HG03457 (cell line): ENCODE measurements at regions not wholly inside any gene's neighbourhood (a gene's known extent, or its start where the extent isn't known, plus 50 kb on each side); places are given as distances from the start of the nearest gene placed in this dataset.

Experiments used
- ATAC-seq: cut with Tn5 transposase; IDR thresholded peaks from one replicate; pipeline ENCODE4 v1.9.1; 2021; ENCODE audit warnings: moderate number of reproducible peaks; ENCODE audit not compliant: unreplicated experiment

GRCh38 chr2:220980966-220981675 lies 591.0 kb downstream of the EPHA4 start:
- no peak for ATAC-seq

DNA sequence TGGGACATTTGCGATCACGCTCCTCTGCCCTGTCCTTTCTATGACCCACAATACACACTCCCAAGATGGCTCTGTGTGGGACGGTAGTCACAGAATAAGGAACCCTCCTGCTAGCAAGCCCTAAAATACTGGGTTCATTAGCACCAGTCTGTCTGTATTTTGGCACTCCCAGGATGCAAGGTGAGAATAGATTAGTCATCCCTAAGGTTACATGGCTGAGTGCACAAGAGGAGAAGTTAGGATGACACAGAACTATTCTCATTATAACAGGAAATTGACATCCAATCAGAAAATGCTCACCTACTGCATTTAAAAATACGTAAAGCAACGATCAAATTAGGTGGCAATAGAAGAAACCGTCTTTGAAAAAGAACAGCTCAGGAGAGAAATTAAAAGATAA lies 590.2 kb downstream of the EPHA4 start:
- ATAC-seq = no peak

DNA sequence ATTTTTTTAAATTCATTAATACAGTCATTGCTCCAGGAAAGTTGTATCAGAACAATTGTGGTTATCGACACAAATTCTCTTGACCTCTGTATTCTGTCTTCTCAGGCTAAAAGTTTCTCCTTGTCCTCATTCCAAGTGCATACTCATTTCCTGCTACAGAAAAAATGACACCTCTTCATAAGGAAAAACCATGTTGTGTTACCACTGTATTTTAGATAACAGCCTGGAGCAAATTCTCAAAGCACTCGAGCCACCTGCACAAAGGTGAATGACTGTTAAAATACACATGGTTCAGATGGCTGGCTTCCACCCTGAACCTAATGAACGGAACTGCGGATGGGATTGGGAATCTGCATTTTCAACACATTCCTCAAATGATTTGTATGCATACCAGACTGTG lies 586.5 kb downstream of the EPHA4 start:
- ATAC-seq = no peak

DNA sequence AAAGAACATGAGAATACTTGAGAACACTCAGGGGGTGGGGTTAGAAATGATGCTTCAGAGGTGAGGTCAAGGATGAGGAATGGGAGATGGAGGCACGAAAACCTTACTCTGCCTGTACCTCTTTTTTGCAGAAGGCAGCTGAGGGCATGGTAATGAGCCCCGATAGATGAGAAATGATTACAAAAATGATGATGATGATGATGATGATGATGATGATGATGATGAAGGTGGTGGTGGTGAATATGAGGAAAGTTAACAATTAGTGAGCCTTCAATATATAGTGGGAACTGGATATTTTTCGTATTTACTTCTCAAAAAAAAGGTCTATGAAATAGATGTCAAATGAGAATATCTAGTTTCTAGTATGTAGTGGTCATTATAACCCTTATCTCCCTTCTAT lies 584.3 kb downstream of the EPHA4 start:
- ATAC-seq = no peak

DNA sequence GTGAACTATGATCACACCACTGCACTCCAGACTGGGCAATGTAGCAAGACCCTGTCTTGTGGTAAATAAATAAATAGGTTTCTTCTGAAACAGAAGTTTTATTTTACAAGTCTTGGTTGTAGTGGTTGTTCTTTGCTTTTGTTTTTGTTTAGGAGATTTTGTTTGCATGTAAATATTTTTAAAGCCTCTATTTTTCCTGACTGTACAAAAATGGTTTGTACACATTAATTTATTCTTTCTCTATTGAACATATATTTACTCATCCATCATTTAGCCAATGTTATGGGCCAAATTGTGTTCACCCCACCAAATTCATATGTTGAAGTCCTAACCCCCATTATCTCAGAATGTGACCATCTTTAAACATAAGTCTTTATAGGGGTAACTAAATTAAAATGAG lies 580.1 kb downstream of the EPHA4 start:
- no peak for ATAC-seq

GRCh38 chr2:220994846-220995245 lies 577.3 kb downstream of the EPHA4 start:
- ATAC-seq = no peak

GRCh38 chr2:220995581-220995980 lies 576.5 kb downstream of the EPHA4 start:
- ATAC-seq = no peak

DNA sequence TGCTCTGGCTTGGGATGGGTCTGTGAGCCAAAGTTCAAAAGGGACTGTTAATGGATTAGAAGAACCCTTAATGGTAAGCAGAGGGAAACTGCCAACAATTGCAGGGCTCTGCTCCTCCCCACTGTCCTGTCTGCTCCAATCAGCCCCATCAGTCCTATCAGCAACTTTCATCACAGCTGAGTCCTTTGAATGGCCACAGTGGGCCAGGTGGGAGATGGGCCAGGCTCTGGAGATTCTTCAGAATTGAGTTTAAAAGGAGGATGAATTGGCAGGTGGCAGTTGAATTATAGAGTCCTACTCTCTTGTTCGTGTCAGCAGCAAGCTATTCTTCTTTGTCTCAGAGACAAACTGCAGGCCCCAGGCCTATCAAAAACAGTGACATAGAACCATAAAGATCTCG lies 573.9 kb downstream of the EPHA4 start:
- ATAC-seq = no peak

DNA sequence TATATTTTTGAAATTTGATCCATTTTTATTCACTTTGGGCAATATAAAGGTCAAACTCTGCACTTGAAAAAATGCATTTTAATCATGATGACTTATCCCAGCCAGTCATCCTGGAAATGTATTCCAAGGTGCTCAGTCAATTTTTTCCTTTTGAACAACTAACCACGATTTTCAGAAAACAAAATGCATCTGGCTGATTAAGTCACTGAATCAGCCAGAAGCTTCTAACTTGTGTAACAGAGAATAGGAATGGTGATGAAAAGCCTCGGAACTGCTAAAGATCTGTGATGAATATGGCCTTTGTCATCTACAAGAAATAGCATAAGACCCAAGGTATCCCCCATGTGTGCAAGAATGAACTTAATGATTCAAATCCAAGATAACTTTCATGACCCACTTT lies 572.7 kb downstream of the EPHA4 start:
- ATAC-seq = no peak

DNA sequence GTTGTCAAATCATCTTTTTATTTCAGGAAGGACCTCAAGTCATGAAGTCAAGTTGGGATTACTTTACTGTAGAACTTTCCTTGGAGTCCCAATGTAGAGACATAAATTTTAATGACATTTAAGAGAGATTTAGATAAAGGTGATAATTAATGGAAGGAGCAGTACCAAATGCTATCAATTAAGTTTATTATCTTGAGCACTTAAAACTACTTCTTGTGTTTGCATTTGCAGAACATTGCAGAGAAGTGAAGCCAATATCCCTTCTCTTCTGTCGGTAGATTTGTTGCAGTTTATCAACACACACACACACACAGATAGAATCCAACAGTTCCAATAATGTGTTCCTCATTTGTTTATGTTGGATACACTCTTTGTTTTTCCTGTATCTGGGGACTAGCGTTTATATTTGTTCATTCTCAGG lies 570.7 kb downstream of the EPHA4 start:
- no peak for ATAC-seq

DNA sequence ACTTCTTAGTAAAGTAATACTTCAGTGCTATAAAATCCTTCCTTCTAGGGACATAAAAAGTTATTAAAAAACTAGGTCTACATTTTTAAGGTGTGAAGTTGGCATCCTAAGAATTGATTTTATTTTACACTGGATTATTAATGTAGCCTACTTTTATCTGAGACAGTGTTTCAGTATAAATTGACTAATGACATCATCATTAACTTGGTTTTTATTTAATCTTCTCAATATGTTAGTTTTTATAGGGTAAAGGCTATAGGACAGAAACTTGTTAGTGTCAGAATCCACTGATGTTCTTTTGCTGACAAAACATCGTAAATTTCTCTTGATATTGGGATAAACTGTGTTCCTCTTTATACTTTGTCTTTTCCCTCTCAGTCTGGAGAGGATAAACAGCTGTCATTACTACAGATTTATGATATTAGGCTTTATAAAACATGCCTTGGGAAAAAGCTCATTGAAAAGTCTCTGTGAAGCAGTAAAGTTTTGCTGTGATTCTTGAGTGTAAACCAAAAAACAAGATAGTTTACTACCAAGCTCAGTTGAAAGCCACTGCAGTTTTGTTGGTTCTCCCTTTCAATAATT lies 569.9 kb downstream of the EPHA4 start:
- ATAC-seq = no peak

DNA sequence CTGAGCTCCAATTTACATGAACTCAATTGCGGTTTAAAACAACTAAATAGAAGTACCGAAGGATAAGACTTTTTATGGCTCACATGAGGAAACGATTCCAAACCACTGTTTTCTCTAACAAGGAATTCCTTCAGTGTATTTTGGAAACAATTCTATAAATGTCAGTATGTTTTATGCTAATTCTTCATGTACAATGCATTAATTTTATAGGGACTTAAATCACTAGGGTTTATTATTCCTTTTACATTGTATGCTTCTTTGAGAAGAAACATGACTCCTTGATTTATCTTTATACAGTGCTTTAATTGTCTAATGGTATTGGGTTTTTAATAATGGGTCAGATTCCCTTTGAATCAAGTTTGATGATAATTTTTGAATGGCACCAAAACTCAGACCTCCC lies 566.8 kb downstream of the EPHA4 start:
- no peak for ATAC-seq

- no peak for ATAC-seq
Measured at GRCh38 chr2:221006084-221006483, 566.0 kb downstream of the EPHA4 start.

DNA sequence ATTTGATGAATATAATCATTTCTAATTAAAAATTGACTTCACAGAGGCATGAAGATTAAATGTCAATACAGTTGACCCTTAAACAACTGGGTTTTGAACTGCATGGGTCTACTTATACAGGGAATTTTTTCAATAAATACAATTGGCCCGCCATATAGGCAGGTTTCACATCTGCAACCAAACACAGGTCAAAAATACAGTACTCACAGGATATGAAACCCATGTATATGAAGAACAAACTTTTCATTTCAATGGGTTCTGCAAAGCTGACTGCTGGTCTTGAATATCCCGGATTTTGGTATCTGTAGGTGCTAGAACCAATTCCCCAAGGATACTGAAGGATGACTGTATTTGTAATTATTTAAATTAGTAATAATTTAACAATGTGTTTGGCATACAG lies 555.6 kb downstream of the EPHA4 start:
- ATAC-seq = no peak

DNA sequence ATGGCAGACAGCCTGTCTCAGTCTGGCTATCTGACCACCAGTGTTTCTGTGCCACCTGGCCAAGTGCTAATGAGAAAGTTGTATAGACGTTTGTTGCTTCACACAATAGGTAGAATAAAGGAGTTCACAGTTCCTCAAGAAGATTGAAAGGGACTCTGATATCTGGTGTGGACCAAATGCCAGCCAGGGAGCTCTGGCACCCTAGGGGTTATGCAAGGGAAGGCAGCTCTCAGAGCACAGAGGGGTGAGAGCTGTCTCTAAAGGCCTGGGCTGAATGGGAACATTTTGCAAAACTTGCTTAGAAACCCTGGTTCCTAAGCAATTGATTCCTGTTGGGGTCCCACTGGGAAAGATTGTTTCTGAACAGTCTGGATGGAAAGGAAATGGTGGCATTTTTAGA lies 553.8 kb downstream of the EPHA4 start:
- no peak for ATAC-seq

- ATAC-seq = no peak
Measured at GRCh38 chr2:221019668-221020067, 552.4 kb downstream of the EPHA4 start.

- ATAC-seq = no peak
Measured at GRCh38 chr2:221022554-221022953, 549.5 kb downstream of the EPHA4 start.

DNA sequence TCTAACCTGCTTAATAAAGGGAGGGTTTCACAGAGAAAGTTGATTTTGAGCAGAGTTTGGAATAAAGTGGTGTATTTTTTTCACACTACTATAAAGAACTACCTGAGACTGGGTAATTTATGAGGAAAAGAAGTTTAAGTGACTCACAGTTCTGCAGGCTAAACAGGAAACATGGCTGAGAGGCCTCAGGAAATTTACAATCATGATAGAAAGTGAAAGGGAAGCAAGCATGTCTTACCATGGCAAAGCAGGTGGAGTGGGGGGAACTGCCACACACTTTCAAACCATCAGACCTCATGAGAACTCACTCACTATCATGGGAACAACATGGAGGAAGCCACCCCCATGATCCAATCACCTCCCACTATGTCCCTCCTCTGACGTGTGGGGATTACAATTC lies 546.7 kb downstream of the EPHA4 start:
- no peak for ATAC-seq

- no peak for ATAC-seq
Measured at GRCh38 chr2:221034026-221034701, 537.9 kb downstream of the EPHA4 start.

DNA sequence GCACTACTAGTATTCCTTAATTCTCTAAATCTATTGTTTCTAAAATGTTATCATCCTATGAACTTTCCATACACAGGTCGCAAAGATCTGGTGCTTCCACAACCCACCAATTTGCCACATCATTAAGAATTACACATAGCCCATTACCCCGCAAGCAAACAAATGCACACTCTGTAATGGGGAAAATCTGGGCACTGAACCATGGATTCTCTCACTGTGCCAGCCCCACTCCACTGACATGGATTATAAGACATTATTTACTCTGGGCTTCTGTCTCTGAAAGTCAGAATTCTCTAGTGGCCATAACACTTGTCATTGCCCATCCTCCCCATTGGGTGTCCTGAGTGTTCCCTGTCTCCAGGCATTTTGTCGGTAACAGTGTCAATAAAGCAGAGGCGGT lies 537.1 kb downstream of the EPHA4 start:
- ATAC-seq = no peak

DNA sequence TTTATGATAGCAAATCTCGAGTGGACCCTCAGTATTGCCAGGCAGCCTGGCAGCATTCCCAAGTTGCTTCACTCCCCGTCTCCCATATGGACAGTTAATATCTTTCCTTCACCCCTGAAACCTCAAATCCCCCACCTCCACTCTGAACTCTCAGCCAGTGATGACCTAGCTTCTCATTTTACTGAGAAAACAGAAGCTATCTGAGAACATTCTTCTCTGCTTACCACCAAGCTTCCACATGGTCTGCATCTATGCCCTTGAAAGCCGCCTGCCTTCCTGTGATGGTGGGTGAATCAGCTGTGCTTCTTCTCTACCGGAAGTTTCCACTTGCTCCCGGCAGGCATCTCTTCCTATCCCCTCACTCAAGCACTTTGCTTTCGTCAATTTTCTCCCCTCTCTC lies 529.2 kb downstream of the EPHA4 start:
- ATAC-seq = no peak

DNA sequence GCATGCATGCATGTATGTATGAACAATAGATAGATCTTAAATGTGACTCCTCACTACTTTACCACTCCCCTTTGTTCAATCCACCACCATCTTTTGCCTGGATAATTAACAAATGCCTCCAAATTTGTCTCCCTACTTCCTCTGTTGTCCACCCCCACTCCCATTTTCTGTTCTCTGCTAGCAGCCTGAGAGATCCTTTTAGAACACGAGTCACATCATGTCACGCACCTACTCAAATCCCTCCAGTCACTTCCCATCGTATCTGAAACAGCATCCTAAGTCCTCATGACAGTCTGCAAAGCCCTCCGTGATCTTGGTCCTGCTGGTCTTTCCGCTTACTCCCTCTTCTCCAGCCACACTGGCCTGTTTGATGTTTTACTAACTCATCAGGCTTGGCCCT lies 527.3 kb downstream of the EPHA4 start:
- ATAC-seq = no peak
